Prostate gland (tissue), 2 donors: ENCODE measurements at regions not wholly inside any gene's neighbourhood (a gene's known extent, or its start where the extent isn't known, plus 50 kb on each side); places are given as distances from the start of the nearest gene placed in this dataset.

ENCODE experiments used
- DNase-seq: peaks from one replicate; pipeline ENCODE4 v3.0.0-alpha.2; 2019; ENCODE audit warnings: low spot score
- H3K27ac ChIP-seq, 2 donors: fragments of 200-600 bp; sonication (generic); 2 replicates each; pipeline ENCODE4 v1.5.1; 2017 to 2019
- H3K27me3 ChIP-seq: fragments of 200-600 bp; sonication (generic); replicated peaks from 2 replicates; pipeline ENCODE4 v1.5.1; 2019; ENCODE audit not compliant: insufficient read depth
- H3K36me3 ChIP-seq, 2 donors: fragments of 200-600 bp; sonication (generic); 1 replicate in 1 of 2; 2 replicates in 1 of 2; pipeline versions ENCODE4 v1.5.1 to v1.8.1; 2017 to 2019
- H3K4me1 ChIP-seq: fragments of 200-600 bp; sonication (generic); replicated peaks from 2 replicates; pipeline ENCODE4 v1.5.1; 2019
- H3K4me3 ChIP-seq, 2 donors: fragments of 200-600 bp; sonication (generic); 2 replicates each; pipeline ENCODE4 v1.5.1; 2017 to 2019
- H3K9me3 ChIP-seq: fragments of 200-600 bp; sonication (generic); 2 replicates; pipeline ENCODE4 v1.5.1; 2017
- POLR2A ChIP-seq: fragments of 450-650 bp; IDR thresholded peaks from one replicate; pipeline ENCODE4 v1.6.1; 2016; ENCODE audit warnings: antibody characterized with exemption, mild to moderate bottlenecking
- POLR2AphosphoS5 ChIP-seq: sonication (generic); formaldehyde crosslinking; IDR thresholded peaks from one replicate; pipeline ENCODE4 v1.6.1; 2017; ENCODE audit warnings: antibody characterized with exemption
- WGBS: methylation state at CpG from one replicate; pipeline ENCODE4 v1.1.5; 2018; 5-methylcytosine and 5-hydroxymethylcytosine counted together
- intact Hi-C: fragments of 100-400 bp; cut with DNase I; formaldehyde crosslinking; loops from one replicate; pipeline ENCODE4 v1.14.2; 2022
- TF ChIP-seq, protein P1 (sequence below), 4 experiments: fragments of 200-600 bp in 2 of 4; fragments of 450-650 bp in 2 of 4; sonication (generic) in 2 of 4; IDR thresholded peaks; 1 replicate in 3 of 4; 2 replicates in 1 of 4; pipeline ENCODE4 v1.5.1; 2016 to 2019; ENCODE audit warnings: antibody characterized with exemption in 4 of 4, mild to moderate bottlenecking in 2 of 4, moderate library complexity in 2 of 4

DNA sequence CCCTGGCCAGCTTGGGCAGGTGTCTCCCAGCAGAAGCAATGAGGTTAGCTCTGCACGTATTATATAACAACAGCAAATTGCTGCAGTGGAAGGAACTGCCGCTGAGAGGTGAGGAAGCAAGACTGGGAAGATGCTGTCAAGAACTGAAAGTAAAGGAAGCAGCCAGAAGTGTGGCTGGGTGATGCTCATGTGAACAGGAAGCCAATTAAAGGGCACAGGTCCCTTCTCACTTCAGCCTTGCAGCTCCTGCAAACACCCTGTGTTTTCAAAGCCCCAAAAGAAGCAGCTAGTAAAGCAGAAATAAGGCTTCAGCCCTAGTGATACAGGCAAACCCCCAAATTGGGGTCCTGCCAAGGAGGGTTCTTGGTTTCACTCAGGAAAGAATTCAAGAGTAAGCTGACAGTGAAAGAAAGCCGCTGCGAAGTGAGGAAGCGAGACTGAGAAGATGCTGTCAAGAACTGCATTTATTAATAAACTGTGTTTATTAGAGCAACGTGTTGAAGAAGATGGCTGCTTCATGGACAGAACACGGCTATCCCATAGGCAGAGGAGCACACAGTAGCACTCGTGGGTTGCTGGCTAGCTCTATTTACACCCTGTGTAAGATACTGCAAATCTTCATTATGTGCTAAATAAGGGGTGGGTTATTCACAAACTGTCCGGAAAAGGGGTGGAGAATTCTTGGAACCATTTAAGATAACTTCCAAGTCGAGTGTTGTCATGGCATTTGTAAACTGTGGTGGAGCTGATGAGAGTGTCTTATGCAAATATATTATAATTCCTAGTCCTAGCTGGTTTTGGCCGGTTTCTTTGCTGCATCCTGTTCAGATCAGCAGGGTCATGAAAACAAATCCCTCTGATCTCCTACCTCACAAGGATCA, 152.2 kb downstream of the LINC00237 start:
- intact Hi-C loops = no loop called here
- DNase-seq = no peak
- no peaks in the 10 kb centered on the region for H3K4me1 ChIP-seq

DNA sequence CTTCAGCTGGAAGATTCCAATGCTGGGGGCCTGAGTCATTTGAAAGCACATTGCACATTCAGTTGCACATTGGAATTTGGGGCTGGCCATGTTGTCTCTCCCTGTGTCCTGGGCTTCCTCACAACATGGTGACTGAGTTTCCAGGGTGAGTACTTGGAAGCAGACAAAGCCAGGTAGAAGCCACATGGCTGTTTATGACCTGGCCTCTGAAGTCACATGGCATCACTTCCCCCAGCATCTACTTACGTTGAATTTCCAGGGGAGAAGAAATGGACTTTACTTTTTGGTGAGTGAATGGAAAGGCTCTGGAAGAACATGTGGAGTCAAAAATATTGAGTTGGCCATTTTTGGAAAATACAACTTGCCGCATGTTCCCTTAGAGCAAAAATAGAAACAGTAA, 155.5 kb downstream of the LINC00237 start:
- intact Hi-C loops = no loop called here
- Histone ChIP-seq H3K4me1 (no peaks in the 10 kb centered on the region), H3K9me3 (no peaks in the 10 kb centered on the region), H3K4me3 (no peak overlapping the region), H3K27ac (no peak overlapping the region), H3K36me3 (no peaks in the 10 kb centered on the region), H3K27me3 (peaks cover 4% of the 10 kb centered on the region)
- DNase-seq = no peak
- TF ChIP-seq POLR2A (no peak), POLR2AphosphoS5 (no peak)
- TF ChIP-seq, protein P1, sequence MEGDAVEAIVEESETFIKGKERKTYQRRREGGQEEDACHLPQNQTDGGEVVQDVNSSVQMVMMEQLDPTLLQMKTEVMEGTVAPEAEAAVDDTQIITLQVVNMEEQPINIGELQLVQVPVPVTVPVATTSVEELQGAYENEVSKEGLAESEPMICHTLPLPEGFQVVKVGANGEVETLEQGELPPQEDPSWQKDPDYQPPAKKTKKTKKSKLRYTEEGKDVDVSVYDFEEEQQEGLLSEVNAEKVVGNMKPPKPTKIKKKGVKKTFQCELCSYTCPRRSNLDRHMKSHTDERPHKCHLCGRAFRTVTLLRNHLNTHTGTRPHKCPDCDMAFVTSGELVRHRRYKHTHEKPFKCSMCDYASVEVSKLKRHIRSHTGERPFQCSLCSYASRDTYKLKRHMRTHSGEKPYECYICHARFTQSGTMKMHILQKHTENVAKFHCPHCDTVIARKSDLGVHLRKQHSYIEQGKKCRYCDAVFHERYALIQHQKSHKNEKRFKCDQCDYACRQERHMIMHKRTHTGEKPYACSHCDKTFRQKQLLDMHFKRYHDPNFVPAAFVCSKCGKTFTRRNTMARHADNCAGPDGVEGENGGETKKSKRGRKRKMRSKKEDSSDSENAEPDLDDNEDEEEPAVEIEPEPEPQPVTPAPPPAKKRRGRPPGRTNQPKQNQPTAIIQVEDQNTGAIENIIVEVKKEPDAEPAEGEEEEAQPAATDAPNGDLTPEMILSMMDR (IDR thresholded peaks at IDR 0.05) = no peak
- 97% methylated on average over 2 of the region's 2 CpGs for WGBS

More for the DNA sequence above, 152.2 kb downstream of the LINC00237 start:
- TF ChIP-seq POLR2A (no peak), POLR2AphosphoS5 (no peak)
- TF ChIP-seq, protein P1 (IDR thresholded peaks at IDR 0.05) = no peak
- Histone ChIP-seq H3K4me3 (no peak overlapping the region), H3K27ac (no peak overlapping the region), H3K9me3 (no peaks in the 10 kb centered on the region), H3K36me3 (no peaks in the 10 kb centered on the region), H3K27me3 (peaks cover 4% of the 10 kb centered on the region)
- WGBS = 52% methylated on average over 11 of the region's 11 CpGs

DNA sequence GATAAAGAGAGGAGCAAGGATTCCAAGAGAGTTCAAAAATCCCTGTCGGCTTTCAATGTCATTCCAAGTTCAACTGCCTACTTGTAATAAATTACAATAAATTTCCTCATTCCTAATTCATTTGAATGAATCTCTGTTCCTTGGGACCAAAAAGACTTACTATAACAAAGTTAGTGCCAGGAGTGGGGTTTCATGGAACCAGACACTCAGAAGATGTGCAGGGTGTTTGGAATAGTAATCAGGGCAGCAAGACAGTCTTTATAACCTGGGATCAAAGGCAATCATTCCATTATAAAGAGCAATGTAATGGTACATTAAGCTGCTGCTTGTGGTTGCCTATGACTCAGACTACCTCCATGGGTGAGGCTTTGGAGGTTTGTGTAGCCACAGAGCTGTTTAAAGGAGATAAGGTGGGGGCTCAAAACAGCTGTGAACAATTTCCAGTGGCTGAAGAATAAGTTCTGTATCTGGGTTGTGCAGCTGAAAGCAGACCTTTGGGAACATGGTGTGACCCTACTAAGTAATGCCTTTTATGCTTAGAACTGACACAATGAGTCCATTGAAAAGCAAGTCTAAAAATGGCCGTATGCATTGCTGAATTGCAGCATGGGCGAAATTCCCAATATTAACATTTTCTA, 159.9 kb downstream of the LINC00237 start:
- no peak for DNase-seq
- H3K27ac ChIP-seq = no peak overlapping the region
- no peak overlapping the region for H3K4me3 ChIP-seq
- TF ChIP-seq POLR2A (no peak), POLR2AphosphoS5 (no peak)
- TF ChIP-seq, protein P1 (IDR thresholded peaks at IDR 0.05) = no peak
- H3K36me3 ChIP-seq = no peaks in the 10 kb centered on the region
- H3K27me3 ChIP-seq = no peaks in the 10 kb centered on the region
- 84% methylated on average over 3 of the region's 3 CpGs for WGBS
- no peaks in the 10 kb centered on the region for H3K9me3 ChIP-seq
- H3K4me1 ChIP-seq = no peaks in the 10 kb centered on the region
- intact Hi-C loops = no loop called here

DNA sequence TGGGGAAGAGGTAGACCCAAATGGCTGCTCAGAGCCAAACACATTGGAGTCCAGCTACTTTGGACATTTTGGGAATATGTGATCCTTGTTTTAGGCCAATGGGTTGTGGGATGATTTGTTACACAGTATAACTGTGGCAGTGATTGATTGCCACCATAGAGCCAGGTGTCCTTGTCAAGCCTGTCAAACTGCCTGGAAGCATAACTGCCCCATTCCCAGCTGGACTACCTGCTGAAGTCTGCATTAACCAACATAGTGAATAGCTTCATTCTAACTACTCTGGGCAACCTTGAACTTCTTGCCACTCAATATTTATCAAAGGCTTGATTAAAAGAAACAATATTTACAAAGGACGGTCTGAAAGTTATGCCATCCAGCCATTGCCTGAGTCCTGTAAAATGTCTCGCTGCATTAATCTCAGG, 164.7 kb downstream of the LINC00237 start:
- Histone ChIP-seq H3K4me3 (no peak overlapping the region), H3K4me1 (no peaks in the 10 kb centered on the region), H3K27ac (no peak overlapping the region), H3K9me3 (no peaks in the 10 kb centered on the region), H3K36me3 (no peaks in the 10 kb centered on the region), H3K27me3 (no peaks in the 10 kb centered on the region)
- TF ChIP-seq POLR2A = no peak
- TF ChIP-seq, protein P1 (IDR thresholded peaks at IDR 0.05) = no peak
- no peak for TF ChIP-seq POLR2AphosphoS5
- DNase-seq = no peak
- intact Hi-C loops = no loop called here
- WGBS = 19% methylated on average over 2 of the region's 2 CpGs
